HEK293 (cell line): ENCODE measurements at regions not wholly inside any gene's neighbourhood (a gene's known extent, or its start where the extent isn't known, plus 50 kb on each side); places are given as distances from the start of the nearest gene placed in this dataset.

Experiments
- CTCF ChIA-PET: fragments of 350-600 bp; formaldehyde crosslinking; extraction: SDS; loops from one replicate; lab custom pipeline; 2021; ENCODE audit warnings: antibody characterized with exemption; lab: Yijun Ruan, JAX
- POLR2A ChIA-PET: fragments of 300-600 bp; formaldehyde crosslinking; extraction: SDS; loops from one replicate; lab custom pipeline; 2020; ENCODE audit warnings: antibody characterized with exemption, inconsistent platforms; lab: Yijun Ruan, JAX
- H3K27ac ChIP-seq: fragments of 200-500 bp; sonication (Bioruptor generic); 2 replicates; pipeline ENCODE4 v1.5.1; 2014; ENCODE audit warnings: low read depth, low read length, control low read depth, inconsistent platforms; ENCODE audit errors: extremely low read depth
- H3K36me3 ChIP-seq, 2 experiments: fragments of 200-500 bp in 1 of 2; sonication (Bioruptor generic) in 1 of 2; 1 replicate in 1 of 2; 2 replicates in 1 of 2; pipeline ENCODE4 v1.5.1; 2014 to 2017; ENCODE audit warnings: inconsistent platforms in 2 of 2, low read length in 2 of 2; ENCODE audit not compliant: control insufficient read depth in 2 of 2, insufficient read depth in 1 of 2
- H3K4me1 ChIP-seq: fragments of 200-500 bp; sonication (Bioruptor generic); 2 replicates; pipeline ENCODE4 v1.5.1; 2014; ENCODE audit warnings: mild to moderate bottlenecking, low read length, inconsistent platforms; ENCODE audit not compliant: control insufficient read depth, insufficient read depth
- H3K4me3 ChIP-seq: 2 replicates; pipeline ENCODE4 v1.5.1; 2011; ENCODE audit warnings: low read depth, mild to moderate bottlenecking, control low read depth, low read length, moderate library complexity
- H3K9me3 ChIP-seq: fragments of 200-500 bp; sonication (Bioruptor generic); 2 replicates; pipeline ENCODE4 v1.5.1; 2014; ENCODE audit warnings: low read depth, low read length, inconsistent platforms; ENCODE audit not compliant: control insufficient read depth, insufficient read depth
- GFI1B ChIP-seq: fragments of 450-650 bp; formaldehyde crosslinking; IDR thresholded peaks from 2 replicates; pipeline ENCODE4 v1.5.1; 2016; ENCODE audit warnings: missing biosample characterization, missing genetic modification characterization
- GLIS2 ChIP-seq: fragments of 450-650 bp; formaldehyde crosslinking; IDR thresholded peaks from 2 replicates; pipeline ENCODE4 v1.5.1; 2016; ENCODE audit warnings: missing biosample characterization, missing genetic modification characterization
- HOXA7 ChIP-seq: sonication (generic); formaldehyde crosslinking; IDR thresholded peaks from 2 replicates; pipeline ENCODE4 v1.8.1; 2022; ENCODE audit warnings: missing genetic modification reagents, borderline replicate concordance
- KLF16 ChIP-seq: fragments of 450-650 bp; formaldehyde crosslinking; IDR thresholded peaks from 2 replicates; pipeline ENCODE4 v1.5.1; 2017; ENCODE audit warnings: missing biosample characterization, missing genetic modification characterization
- OSR2 ChIP-seq: fragments of 450-650 bp; formaldehyde crosslinking; IDR thresholded peaks from 2 replicates; pipeline ENCODE4 v1.5.1; 2016; ENCODE audit warnings: missing biosample characterization, missing genetic modification characterization
- SALL2 ChIP-seq: fragments of 450-650 bp; formaldehyde crosslinking; IDR thresholded peaks from 2 replicates; pipeline ENCODE4 v1.5.0; 2017; ENCODE audit warnings: missing biosample characterization, mild to moderate bottlenecking, missing genetic modification characterization, borderline replicate concordance
- SETDB1 ChIP-seq: IDR thresholded peaks from one replicate; pipeline ENCODE4 v1.6.1; 2017; ENCODE audit warnings: mild to moderate bottlenecking, low read length, moderate library complexity, mixed read lengths; ENCODE audit not compliant: insufficient read length
- TRIM28 ChIP-seq: IDR thresholded peaks from 2 replicates; pipeline ENCODE4 v1.6.1; 2011; ENCODE audit warnings: low read length, control low read depth, borderline replicate concordance
- ZNF10 ChIP-seq: fragments of 450-650 bp; formaldehyde crosslinking; IDR thresholded peaks from 2 replicates; pipeline ENCODE4 v1.5.1; 2017; ENCODE audit warnings: missing biosample characterization, missing genetic modification characterization
- ZNF138 ChIP-seq: fragments of 450-650 bp; formaldehyde crosslinking; IDR thresholded peaks from 2 replicates; pipeline ENCODE4 v1.5.1; 2016; ENCODE audit warnings: missing biosample characterization, missing genetic modification characterization, borderline replicate concordance
- ZNF221 ChIP-seq: fragments of 450-650 bp; formaldehyde crosslinking; IDR thresholded peaks from 2 replicates; pipeline ENCODE4 v1.5.1; 2017; ENCODE audit warnings: missing biosample characterization, missing genetic modification characterization, borderline replicate concordance
- ZNF292 ChIP-seq: fragments of 450-650 bp; formaldehyde crosslinking; IDR thresholded peaks from 2 replicates; pipeline ENCODE4 v1.5.1; 2016; ENCODE audit warnings: low read depth, missing biosample characterization, missing genetic modification characterization, borderline replicate concordance
- ZNF423 ChIP-seq: fragments of 450-650 bp; formaldehyde crosslinking; IDR thresholded peaks from 2 replicates; pipeline ENCODE4 v1.5.1; 2016; ENCODE audit warnings: missing biosample characterization, missing genetic modification characterization
- ZNF548 ChIP-seq: fragments of 450-650 bp; formaldehyde crosslinking; IDR thresholded peaks from 2 replicates; pipeline ENCODE4 v1.5.1; 2016; ENCODE audit warnings: missing biosample characterization, missing genetic modification characterization
- ZNF560 ChIP-seq: fragments of 450-650 bp; formaldehyde crosslinking; IDR thresholded peaks from 2 replicates; pipeline ENCODE4 v1.5.1; 2017; ENCODE audit warnings: missing biosample characterization, missing genetic modification characterization, borderline replicate concordance
- ZNF561 ChIP-seq: fragments of 450-650 bp; IDR thresholded peaks from 2 replicates; pipeline ENCODE4 v1.5.1; 2018; ENCODE audit warnings: missing biosample characterization, missing genetic modification characterization, borderline replicate concordance
- ZNF571 ChIP-seq: fragments of 450-650 bp; formaldehyde crosslinking; IDR thresholded peaks from 2 replicates; pipeline ENCODE4 v1.5.0; 2017; ENCODE audit warnings: missing biosample characterization, missing genetic modification characterization
- ZNF654 ChIP-seq: fragments of 450-650 bp; formaldehyde crosslinking; IDR thresholded peaks from 2 replicates; pipeline ENCODE4 v1.5.1; 2016; ENCODE audit warnings: low read depth, missing biosample characterization, missing genetic modification characterization
- ZNF830 ChIP-seq: fragments of 450-650 bp; IDR thresholded peaks from 2 replicates; pipeline ENCODE4 v1.5.0; 2018; ENCODE audit warnings: missing biosample characterization, missing genetic modification characterization, low read depth, mild to moderate bottlenecking, moderate library complexity
- TF ChIP-seq, protein P1 (sequence below): fragments of 450-650 bp; formaldehyde crosslinking; IDR thresholded peaks from 2 replicates; pipeline ENCODE4 v1.5.1; 2016; ENCODE audit warnings: missing biosample characterization, missing genetic modification characterization
- TF ChIP-seq, protein P2 (sequence below): fragments of 450-650 bp; formaldehyde crosslinking; conservative IDR thresholded peaks from 2 replicates; pipeline ENCODE4 v1.5.1; 2016; ENCODE audit warnings: low read depth, missing biosample characterization, missing genetic modification characterization

DNA sequence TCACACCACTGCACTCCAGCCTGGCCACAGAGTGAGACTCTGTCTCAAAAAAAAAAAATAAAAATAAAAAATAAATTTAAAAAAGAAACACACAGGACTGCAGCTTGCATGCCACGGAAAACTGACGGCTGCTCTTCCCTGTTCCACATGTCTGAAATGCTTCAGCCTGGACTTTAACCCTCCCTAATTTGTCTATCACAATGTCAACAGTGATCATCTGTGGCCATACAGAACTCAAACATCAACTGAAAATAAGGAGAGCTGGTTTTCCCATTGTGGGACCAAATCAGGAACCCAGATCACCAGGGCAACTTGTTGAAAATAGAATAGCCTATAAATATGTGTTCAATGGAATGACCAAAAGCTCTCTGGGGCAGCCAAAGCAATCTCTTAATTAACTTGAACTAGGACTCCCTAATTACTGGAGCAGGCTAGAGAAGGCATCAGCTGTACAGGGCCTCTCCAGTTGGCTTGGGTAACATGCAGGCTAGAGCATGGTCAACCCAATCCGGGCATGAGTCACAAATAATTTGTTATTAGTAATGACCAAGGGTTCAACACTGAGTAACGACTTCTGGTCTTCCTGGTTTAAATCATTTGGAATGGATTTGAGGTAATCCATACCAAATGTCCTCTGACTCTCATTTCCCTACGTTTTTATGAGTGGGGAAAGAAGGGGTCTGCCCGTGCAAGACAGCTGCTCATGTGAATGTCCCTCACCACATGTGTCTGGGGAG, 62.7 kb upstream of the KAZN start:
- H3K4me1 ChIP-seq, result no peaks in the 10 kb centered on the region
- H3K27ac ChIP-seq, result no peak overlapping the region
- TF ChIP-seq ZNF221 (no peak), GLIS2 (no peak), ZNF138 (tag by site-specific recombination) (no peak), HOXA7 (no peak), ZNF830 (tag by site-specific recombination) (no peak), TRIM28 (no peak), ZNF292 (tag by site-specific recombination) (no peak), ZNF548 (tag by site-specific recombination) (no peak), ZNF571 (tag by site-specific recombination) (no peak), KLF16 (no peak), ZNF423 (no peak), ZNF561 (tag by site-specific recombination) (no peak), GFI1B (tag by site-specific recombination) (no peak), ZNF654 (tag by site-specific recombination) (no peak), OSR2 (tag by site-specific recombination) (no peak), ZNF10 (no peak), SALL2 (tag by site-specific recombination) (no peak)
- TF ChIP-seq, protein P1, sequence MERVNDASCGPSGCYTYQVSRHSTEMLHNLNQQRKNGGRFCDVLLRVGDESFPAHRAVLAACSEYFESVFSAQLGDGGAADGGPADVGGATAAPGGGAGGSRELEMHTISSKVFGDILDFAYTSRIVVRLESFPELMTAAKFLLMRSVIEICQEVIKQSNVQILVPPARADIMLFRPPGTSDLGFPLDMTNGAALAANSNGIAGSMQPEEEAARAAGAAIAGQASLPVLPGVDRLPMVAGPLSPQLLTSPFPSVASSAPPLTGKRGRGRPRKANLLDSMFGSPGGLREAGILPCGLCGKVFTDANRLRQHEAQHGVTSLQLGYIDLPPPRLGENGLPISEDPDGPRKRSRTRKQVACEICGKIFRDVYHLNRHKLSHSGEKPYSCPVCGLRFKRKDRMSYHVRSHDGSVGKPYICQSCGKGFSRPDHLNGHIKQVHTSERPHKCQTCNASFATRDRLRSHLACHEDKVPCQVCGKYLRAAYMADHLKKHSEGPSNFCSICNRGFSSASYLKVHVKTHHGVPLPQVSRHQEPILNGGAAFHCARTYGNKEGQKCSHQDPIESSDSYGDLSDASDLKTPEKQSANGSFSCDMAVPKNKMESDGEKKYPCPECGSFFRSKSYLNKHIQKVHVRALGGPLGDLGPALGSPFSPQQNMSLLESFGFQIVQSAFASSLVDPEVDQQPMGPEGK (tag by site-specific recombination), result no peak
- TF ChIP-seq, protein P2, sequence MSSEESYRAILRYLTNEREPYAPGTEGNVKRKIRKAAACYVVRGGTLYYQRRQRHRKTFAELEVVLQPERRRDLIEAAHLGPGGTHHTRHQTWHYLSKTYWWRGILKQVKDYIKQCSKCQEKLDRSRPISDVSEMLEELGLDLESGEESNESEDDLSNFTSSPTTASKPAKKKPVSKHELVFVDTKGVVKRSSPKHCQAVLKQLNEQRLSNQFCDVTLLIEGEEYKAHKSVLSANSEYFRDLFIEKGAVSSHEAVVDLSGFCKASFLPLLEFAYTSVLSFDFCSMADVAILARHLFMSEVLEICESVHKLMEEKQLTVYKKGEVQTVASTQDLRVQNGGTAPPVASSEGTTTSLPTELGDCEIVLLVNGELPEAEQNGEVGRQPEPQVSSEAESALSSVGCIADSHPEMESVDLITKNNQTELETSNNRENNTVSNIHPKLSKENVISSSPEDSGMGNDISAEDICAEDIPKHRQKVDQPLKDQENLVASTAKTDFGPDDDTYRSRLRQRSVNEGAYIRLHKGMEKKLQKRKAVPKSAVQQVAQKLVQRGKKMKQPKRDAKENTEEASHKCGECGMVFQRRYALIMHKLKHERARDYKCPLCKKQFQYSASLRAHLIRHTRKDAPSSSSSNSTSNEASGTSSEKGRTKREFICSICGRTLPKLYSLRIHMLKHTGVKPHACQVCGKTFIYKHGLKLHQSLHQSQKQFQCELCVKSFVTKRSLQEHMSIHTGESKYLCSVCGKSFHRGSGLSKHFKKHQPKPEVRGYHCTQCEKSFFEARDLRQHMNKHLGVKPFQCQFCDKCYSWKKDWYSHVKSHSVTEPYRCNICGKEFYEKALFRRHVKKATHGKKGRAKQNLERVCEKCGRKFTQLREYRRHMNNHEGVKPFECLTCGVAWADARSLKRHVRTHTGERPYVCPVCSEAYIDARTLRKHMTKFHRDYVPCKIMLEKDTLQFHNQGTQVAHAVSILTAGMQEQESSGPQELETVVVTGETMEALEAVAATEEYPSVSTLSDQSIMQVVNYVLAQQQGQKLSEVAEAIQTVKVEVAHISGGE (tag by site-specific recombination), result no peak
- TF ChIP-seq, all 188 proteins: peak for 0
- no peaks in the 10 kb centered on the region for H3K9me3 ChIP-seq
- H3K4me3 ChIP-seq, result no peak overlapping the region
- CTCF ChIA-PET, result no interaction called here
- POLR2A ChIA-PET, result no interaction called here
- no peaks in the 10 kb centered on the region for H3K36me3 ChIP-seq

DNA sequence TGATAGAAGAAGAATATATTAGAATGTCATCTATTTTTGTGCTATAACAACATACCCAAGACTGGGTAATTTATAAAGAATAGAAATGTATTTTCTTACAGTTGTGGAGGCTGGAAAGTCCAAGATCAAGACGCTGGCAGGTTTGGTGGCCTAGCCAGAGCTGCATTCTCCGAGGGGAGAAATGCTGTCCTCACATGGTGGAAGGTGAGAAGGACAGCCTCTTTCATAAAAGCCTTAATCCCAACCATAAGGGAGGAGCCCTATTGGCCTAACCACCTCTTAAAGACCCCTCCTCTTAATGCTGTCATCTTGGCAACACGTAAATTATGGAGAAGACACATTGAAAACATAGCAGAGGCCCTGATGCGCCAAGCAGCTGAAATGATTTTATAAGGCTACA, 60.1 kb upstream of the KAZN start:
- Histone ChIP-seq H3K4me3 (no peak overlapping the region), H3K27ac (no peak overlapping the region), H3K36me3 (no peaks in the 10 kb centered on the region), H3K9me3 (no peaks in the 10 kb centered on the region), H3K4me1 (no peaks in the 10 kb centered on the region)
- TF ChIP-seq, protein P2 (tag by site-specific recombination), result no peak
- no peak for TF ChIP-seq OSR2 (tag by site-specific recombination)
- TF ChIP-seq GFI1B (tag by site-specific recombination), result no peak
- peak; percentile 42 for TF ChIP-seq SETDB1
- TF ChIP-seq ZNF560 (tag by site-specific recombination), result no peak
- CTCF ChIA-PET, result no interaction called here
- POLR2A ChIA-PET, result no interaction called here
